Smooth muscle cell (in vitro differentiated cells): ENCODE measurements at regions not wholly inside any gene's neighbourhood (a gene's known extent, or its start where the extent isn't known, plus 50 kb on each side); places are given as distances from the start of the nearest gene placed in this dataset.
A peak's percentile ranks its signal among the peaks of the same experiment; 100 is the strongest.
"Not testable (repeated sequence)": the region's sequence is repeated elsewhere in the genome, so short reads cannot be mapped to it uniquely, and the experiment has no call there.

Experiments
- DNase-seq: peaks from one replicate; lab custom pipeline; 2025; ENCODE audit not compliant: unreplicated experiment; lab: John Stamatoyannopoulos, UW
- H2AFZ ChIP-seq: fragments of 200-600 bp; sonication (generic); 2 replicates; pipeline ENCODE4 v1.6.0; 2016; ENCODE audit warnings: antibody characterized with exemption, low read depth, mild to moderate bottlenecking
- H3F3A ChIP-seq: fragments of 200-600 bp; sonication (generic); 2 replicates; pipeline ENCODE4 v1.6.0; 2017; ENCODE audit warnings: antibody characterized with exemption, low read depth
- H3K27ac ChIP-seq: fragments of 200-600 bp; sonication (generic); 2 replicates; pipeline ENCODE4 v1.5.1; 2016; ENCODE audit warnings: low read depth, mild to moderate bottlenecking
- H3K27me3 ChIP-seq: fragments of 200-600 bp; sonication (generic); 2 replicates; pipeline ENCODE4 v1.6.1; 2016; ENCODE audit warnings: low read depth, mild to moderate bottlenecking
- H3K36me3 ChIP-seq: fragments of 200-600 bp; sonication (generic); 2 replicates; pipeline ENCODE4 v1.5.1; 2016; ENCODE audit warnings: low read depth
- H3K4me1 ChIP-seq: fragments of 200-600 bp; sonication (generic); 2 replicates; pipeline ENCODE4 v1.5.1; 2016; ENCODE audit warnings: low read depth
- H3K4me2 ChIP-seq: fragments of 200-600 bp; sonication (generic); 2 replicates; pipeline ENCODE4 v1.6.0; 2016; ENCODE audit warnings: mild to moderate bottlenecking
- H3K4me3 ChIP-seq: fragments of 200-600 bp; sonication (generic); 2 replicates; pipeline ENCODE4 v1.5.1; 2016; ENCODE audit warnings: mild to moderate bottlenecking
- H3K79me2 ChIP-seq: fragments of 200-600 bp; sonication (generic); 2 replicates; pipeline ENCODE4 v1.6.0; 2016; ENCODE audit warnings: low read depth, mild to moderate bottlenecking
- H3K9ac ChIP-seq: fragments of 200-600 bp; sonication (generic); 2 replicates; pipeline ENCODE4 v1.6.0; 2016; ENCODE audit warnings: low read depth
- H3K9me3 ChIP-seq: fragments of 200-600 bp; sonication (generic); replicated peaks from 2 replicates; pipeline ENCODE4 v1.5.1; 2016; ENCODE audit warnings: low read depth
- H4K20me1 ChIP-seq: fragments of 200-600 bp; sonication (generic); 2 replicates; pipeline ENCODE4 v1.6.0; 2016; ENCODE audit warnings: low read depth
- CTCF ChIP-seq: fragments of 200-600 bp; sonication (generic); IDR thresholded peaks from 2 replicates; pipeline ENCODE4 v1.5.1; 2017; ENCODE audit warnings: borderline replicate concordance, mild to moderate bottlenecking, antibody characterized with exemption; ENCODE audit not compliant: insufficient read depth, poor library complexity, severe bottlenecking
- WGBS: methylation state at CpG from one replicate; pipeline ENCODE4 v1.1.7; 2016; ENCODE audit warnings: low lambda C conversion rate; 5-methylcytosine and 5-hydroxymethylcytosine counted together

DNA sequence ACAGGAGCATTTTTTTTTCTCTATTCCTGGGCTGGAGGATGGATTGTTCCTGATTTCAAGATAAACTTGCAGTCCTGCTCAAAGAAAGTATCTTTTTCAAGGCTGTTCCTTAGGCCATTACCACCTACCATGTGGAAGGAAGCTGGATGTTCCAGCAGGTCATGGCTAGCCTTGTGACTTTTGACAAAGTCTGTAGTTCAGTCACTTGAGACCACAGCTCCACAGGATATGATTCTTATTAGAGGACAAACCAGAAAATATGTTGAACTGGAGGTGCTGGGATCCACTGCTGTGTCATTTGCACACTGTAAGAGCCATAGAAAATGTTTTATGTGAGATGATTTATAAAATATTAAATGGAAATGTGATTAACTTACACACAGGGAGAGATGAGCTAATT is 184.2 kb upstream of the ACO1 start:
- Histone ChIP-seq H3K9me3 (no peaks in the 10 kb centered on the region), H2AFZ (no peak overlapping the region), H3K4me3 (no peak overlapping the region), H3K79me2 (no peaks in the 10 kb centered on the region), H3K4me2 (no peak overlapping the region), H4K20me1 (no peaks in the 10 kb centered on the region), H3K27ac (no peak overlapping the region), H3K27me3 (no peaks in the 10 kb centered on the region), H3K36me3 (no peaks in the 10 kb centered on the region), H3F3A (no peaks in the 10 kb centered on the region), H3K9ac (no peak overlapping the region), H3K4me1 (no peaks in the 10 kb centered on the region)
- TF ChIP-seq CTCF, result no peak
- DNase-seq, result no peak

DNA sequence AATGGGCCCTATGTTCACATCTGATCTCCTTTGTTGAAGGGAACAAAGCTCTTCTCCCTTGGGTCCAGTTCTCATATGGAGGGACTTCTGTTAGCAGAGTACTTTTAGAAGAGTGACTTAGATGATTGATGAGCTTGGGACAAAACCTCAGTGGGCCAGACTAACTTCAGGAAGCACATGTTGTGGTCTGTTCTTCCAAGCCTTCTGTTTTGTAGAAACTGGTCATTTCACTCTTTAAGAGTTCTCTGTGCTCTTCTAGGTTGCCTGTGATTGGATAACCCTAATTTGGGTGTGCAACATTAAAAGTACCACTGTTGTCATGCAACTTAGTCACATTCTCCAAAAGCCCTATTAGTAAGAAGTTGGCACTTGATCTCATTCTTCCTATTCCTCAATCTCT is 183.5 kb upstream of the ACO1 start:
- Histone ChIP-seq H3K79me2 (no peaks in the 10 kb centered on the region), H3K4me1 (no peaks in the 10 kb centered on the region), H4K20me1 (no peaks in the 10 kb centered on the region), H2AFZ (no peak overlapping the region), H3K4me2 (no peak overlapping the region), H3F3A (no peaks in the 10 kb centered on the region), H3K36me3 (no peaks in the 10 kb centered on the region), H3K9ac (no peak overlapping the region), H3K4me3 (no peak overlapping the region), H3K9me3 (no peaks in the 10 kb centered on the region), H3K27ac (no peak overlapping the region), H3K27me3 (no peaks in the 10 kb centered on the region)
- TF ChIP-seq CTCF, result no peak
- no peak for DNase-seq

- WGBS, result 66% methylated on average over 3 of the region's 3 CpGs
These were observed 175.3 kb upstream of the ACO1 start for GRCh38 chr9:32209164-32209563.

DNA sequence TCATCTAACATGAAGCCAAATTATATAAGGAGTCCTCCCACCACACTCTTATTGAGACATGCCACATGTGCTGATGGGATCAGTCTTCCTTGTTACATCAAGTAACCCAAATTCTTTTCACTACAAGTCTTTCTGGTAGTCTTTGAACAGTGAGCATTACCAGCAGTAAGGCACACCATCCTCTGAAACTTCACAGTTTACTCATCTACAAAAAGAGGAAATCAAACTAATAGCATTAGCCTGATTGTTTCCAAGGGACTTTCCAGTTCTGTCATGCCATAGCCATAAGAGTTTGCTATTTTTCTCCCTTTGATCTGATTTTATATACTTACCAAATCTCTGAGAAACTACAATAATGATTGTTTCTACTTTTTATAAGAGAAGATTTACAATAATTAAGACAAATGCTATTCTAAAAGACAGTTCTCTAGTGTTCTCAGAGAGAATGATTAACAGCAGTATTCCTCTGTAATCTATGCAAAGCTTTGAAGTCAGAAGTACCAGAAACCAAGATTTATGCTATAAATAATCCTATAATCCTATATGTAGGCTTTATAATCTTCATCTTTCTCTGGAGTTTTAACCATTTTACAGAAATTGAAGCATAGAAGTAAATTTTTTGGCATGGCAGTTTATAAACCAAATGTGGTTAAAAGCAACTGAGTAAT is 166.2 kb upstream of the ACO1 start:
- Histone ChIP-seq H3K4me1 (no peaks in the 10 kb centered on the region), H3K36me3 (no peaks in the 10 kb centered on the region), H3F3A (no peaks in the 10 kb centered on the region), H3K27me3 (no peaks in the 10 kb centered on the region), H2AFZ (no peak overlapping the region), H3K27ac (no peak overlapping the region), H3K79me2 (no peaks in the 10 kb centered on the region), H4K20me1 (no peaks in the 10 kb centered on the region), H3K4me3 (no peak overlapping the region), H3K9me3 (no peaks in the 10 kb centered on the region), H3K9ac (no peak overlapping the region), H3K4me2 (peak overlapping the region; percentile 42)
- no peak for DNase-seq
- no peak for TF ChIP-seq CTCF

More at GRCh38 chr9:32209164-32209563, 175.3 kb upstream of the ACO1 start:
- not testable (repeated sequence) for H3K4me1 ChIP-seq, H3K9ac ChIP-seq, H3K79me2 ChIP-seq, H3K4me2 ChIP-seq, H3K27me3 ChIP-seq, DNase-seq, H3K9me3 ChIP-seq, H3F3A ChIP-seq, H3K36me3 ChIP-seq, H3K4me3 ChIP-seq, H2AFZ ChIP-seq, H4K20me1 ChIP-seq, H3K27ac ChIP-seq
